ENCODE measurements at regions not wholly inside any gene's neighbourhood (a gene's known extent, or its start where the extent isn't known, plus 50 kb on each side); places are given as distances from the start of the nearest gene placed in this dataset.

DNA sequence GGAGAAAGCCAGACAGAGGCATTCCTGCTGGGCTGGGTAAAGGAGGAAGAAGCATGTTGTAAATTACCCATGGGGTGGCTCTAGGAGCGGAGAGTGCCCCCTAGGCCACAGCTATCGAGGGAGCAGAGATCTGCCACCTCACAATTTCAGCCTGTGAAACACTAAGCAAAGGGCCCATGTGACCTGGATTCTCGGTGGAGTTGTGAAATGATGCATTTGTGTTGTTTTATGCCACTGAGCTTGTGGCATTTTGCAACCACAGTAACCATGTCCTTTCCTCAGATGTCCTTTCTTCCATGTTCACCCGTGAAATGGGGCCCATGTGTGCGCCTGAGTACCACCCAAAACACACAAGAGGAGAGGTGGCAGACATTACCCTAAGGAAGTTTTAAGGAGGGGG is 159.3 kb downstream of the SYK start:
- no peak overlapping the region for H3K4me3 ChIP-seq (ENCODE audit: control insufficient read depth, low read depth, low read length)
- no peak for DNase-seq (ENCODE audit: low read depth)
- TF ChIP-seq, protein P1, sequence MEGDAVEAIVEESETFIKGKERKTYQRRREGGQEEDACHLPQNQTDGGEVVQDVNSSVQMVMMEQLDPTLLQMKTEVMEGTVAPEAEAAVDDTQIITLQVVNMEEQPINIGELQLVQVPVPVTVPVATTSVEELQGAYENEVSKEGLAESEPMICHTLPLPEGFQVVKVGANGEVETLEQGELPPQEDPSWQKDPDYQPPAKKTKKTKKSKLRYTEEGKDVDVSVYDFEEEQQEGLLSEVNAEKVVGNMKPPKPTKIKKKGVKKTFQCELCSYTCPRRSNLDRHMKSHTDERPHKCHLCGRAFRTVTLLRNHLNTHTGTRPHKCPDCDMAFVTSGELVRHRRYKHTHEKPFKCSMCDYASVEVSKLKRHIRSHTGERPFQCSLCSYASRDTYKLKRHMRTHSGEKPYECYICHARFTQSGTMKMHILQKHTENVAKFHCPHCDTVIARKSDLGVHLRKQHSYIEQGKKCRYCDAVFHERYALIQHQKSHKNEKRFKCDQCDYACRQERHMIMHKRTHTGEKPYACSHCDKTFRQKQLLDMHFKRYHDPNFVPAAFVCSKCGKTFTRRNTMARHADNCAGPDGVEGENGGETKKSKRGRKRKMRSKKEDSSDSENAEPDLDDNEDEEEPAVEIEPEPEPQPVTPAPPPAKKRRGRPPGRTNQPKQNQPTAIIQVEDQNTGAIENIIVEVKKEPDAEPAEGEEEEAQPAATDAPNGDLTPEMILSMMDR (IDR thresholded peaks at IDR 0.05; ENCODE audit: control insufficient read depth, insufficient read depth, low read depth, low read length, missing control alignments): no peak

GRCh38 chr9:90961375-90961774 is 159.8 kb downstream of the SYK start:
- H3K4me3 ChIP-seq (ENCODE audit: control insufficient read depth, low read depth, low read length): no peak overlapping the region
- TF ChIP-seq, protein P1 (IDR thresholded peaks at IDR 0.05; ENCODE audit: control insufficient read depth, insufficient read depth, low read depth, low read length, missing control alignments): no peak
- no peak for DNase-seq (ENCODE audit: low read depth)

- H3K4me3 ChIP-seq (ENCODE audit: control insufficient read depth, low read depth, low read length): no peak overlapping the region
- TF ChIP-seq, protein P1 (IDR thresholded peaks at IDR 0.05; ENCODE audit: control insufficient read depth, insufficient read depth, low read depth, low read length, missing control alignments): no peak
- DNase-seq (ENCODE audit: low read depth): no peak
These were observed 162.7 kb downstream of the SYK start for GRCh38 chr9:90964101-90965020.

DNA sequence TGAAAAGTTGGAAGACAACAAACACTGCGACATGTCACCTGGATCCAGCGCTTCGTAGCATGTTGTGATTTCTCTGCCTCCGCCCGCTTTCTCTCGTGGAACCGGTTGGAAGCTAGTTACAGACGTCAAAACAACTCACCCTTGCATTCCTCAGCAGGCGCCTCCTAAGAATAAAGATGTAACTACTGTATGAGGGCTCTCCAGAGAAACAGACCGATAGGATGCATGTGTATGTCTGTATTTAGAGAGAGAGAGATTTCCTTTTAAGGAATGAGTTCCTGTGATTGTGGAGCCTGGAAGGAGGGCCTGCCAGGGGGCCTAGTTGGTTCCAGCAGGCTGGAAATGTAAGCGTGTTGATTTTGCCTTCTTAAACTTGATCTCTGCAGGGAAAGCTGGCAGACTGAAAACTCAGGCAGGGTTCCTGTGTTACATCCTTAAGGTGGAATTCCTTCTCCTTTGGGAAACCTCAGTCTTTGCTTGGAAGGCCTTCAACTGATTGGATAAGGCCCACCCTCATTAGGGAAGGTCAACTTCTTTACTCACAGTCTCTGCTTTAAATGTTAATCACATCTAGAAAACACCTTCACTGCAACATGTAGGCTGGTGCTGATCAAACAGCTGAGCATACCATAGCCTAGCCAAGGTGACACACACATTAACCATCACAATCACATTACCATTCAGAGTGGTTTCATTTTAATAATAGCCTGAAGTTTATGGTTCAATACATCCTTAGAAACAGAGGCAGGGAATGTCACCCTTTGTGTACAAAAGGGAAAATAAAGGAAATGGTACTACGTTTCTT is 163.8 kb downstream of the SYK start:
- DNase-seq (ENCODE audit: low read depth): no peak
- no peak overlapping the region for H3K4me3 ChIP-seq (ENCODE audit: control insufficient read depth, low read depth, low read length)
- TF ChIP-seq, protein P1 (IDR thresholded peaks at IDR 0.05; ENCODE audit: control insufficient read depth, insufficient read depth, low read depth, low read length, missing control alignments): no peak

DNA sequence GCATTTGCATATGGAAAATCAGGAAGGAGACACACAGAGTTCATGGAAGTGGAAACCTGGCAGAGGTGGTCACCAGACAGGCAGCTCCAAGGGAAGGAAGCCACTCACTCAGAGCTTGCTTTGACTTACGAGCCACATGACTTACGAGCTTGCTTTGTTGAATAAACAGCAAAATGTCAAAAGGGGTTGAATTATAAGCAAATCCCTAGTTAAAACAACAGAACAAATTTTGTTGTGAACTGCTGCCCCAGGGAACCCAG is 164.3 kb downstream of the SYK start:
- no peak for DNase-seq (ENCODE audit: low read depth)
- TF ChIP-seq, protein P1 (IDR thresholded peaks at IDR 0.05; ENCODE audit: control insufficient read depth, insufficient read depth, low read depth, low read length, missing control alignments): no peak
- no peak overlapping the region for H3K4me3 ChIP-seq (ENCODE audit: control insufficient read depth, low read depth, low read length)

DNA sequence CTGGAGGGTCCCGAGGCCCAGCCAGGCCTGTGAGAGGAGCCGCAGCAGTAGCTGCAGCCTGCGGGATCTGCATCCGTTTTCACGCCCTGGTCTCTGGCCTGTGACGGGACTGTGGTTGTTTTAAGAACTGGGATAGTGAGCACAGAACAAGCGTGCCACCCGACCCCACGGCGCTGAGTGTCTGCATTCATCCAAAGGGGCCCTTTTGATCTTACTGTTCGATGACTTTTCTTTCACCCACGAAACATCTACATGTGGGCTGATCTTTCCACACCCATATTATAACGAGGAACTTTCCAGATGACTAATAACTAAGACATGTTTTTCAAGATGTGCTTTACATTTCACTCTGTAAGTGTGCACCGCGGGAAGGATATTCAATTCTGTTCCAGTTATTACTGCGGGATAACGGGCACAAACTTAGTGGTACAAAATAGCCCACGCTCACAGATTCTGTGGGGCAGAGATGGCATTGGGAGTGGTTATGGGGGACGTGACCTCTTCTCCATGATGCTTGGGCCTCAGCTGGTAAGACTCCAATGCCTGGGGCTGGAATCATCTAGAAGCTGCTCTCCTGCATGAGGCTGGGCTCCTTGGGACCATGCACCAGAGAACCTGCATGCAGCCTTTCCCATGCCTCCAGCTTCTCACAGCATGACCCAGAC is 165.0 kb downstream of the SYK start:
- no peak overlapping the region for H3K4me3 ChIP-seq (ENCODE audit: control insufficient read depth, low read depth, low read length)
- DNase-seq (ENCODE audit: low read depth): no peak
- TF ChIP-seq, protein P1 (IDR thresholded peaks at IDR 0.05; ENCODE audit: control insufficient read depth, insufficient read depth, low read depth, low read length, missing control alignments): no peak
